HepG2 (cell line): ENCODE measurements at regions not wholly inside any gene's neighbourhood (a gene's known extent, or its start where the extent isn't known, plus 50 kb on each side); places are given as distances from the start of the nearest gene placed in this dataset.

ENCODE experiments used
- ATAC-seq: fragments of 200-7000 bp; cut with Tn5 transposase; 3 replicates; pipeline ENCODE4 v1.9.1; 2020; ENCODE audit warnings: mild to moderate bottlenecking, moderate library complexity
- BruUV-seq: library from RNA; stranded (reverse); fragments of 400-500 nt; replicated peaks from 2 replicates; lab custom pipeline; 2021; lab: Mats Ljungman, UMichigan
- CTCF ChIA-PET: fragments of 300-600 bp; formaldehyde crosslinking; extraction: SDS; loops from one replicate; lab custom pipeline; 2021; ENCODE audit warnings: low total read pairs, inconsistent platforms, low intra/inter-chr PET ratio; lab: Yijun Ruan, JAX
- POLR2A ChIA-PET: fragments of 350-600 bp; sonication (Branson Sonifier 250); formaldehyde crosslinking; loops from one replicate; lab custom pipeline; 2020; ENCODE audit warnings: antibody characterized with exemption, inconsistent platforms; lab: Yijun Ruan, JAX
- DNase-seq: peaks from one replicate; pipeline ENCODE4 v3.0.0-alpha.2; 2015; ENCODE audit warnings: low spot score
- FAIRE-seq: peaks from 3 replicates; lab custom pipeline; 2011; peaks lifted over from hg19 to GRCh38; lab: Jason Lieb, UNC
- H2AFZ ChIP-seq: one replicate; pipeline ENCODE4 v1.6.1; 2011; ENCODE audit warnings: low read length, inconsistent platforms
- H3K27ac ChIP-seq: fragments of 300-600 bp; 3 replicates; pipeline ENCODE4 v1.8.0; 2011; ENCODE audit warnings: mixed run types, mild to moderate bottlenecking, mixed read lengths, low read length, inconsistent platforms; ENCODE audit not compliant: insufficient read depth; ENCODE audit errors: extremely low read length
- H3K27me3 ChIP-seq, 2 experiments: fragments of 200-600 bp in 1 of 2; 2 replicates in 1 of 2; 3 replicates in 1 of 2; pipeline versions ENCODE4 v1.6.0 to v1.8.0; 2011; ENCODE audit warnings: low read length in 2 of 2, mild to moderate bottlenecking in 2 of 2, moderate library complexity in 2 of 2, inconsistent platforms in 1 of 2; ENCODE audit not compliant: insufficient read depth in 2 of 2, control insufficient read depth in 1 of 2
- H3K36me3 ChIP-seq, 2 experiments: fragments of 200-600 bp in 1 of 2; replicated peaks in 1 of 2; 2 replicates in 1 of 2; 3 replicates in 1 of 2; pipeline versions ENCODE4 v1.5.1 to v1.8.0; 2011; ENCODE audit warnings: low read length in 2 of 2, inconsistent platforms in 1 of 2; ENCODE audit not compliant: insufficient read depth in 2 of 2, control insufficient read depth in 1 of 2
- H3K4me1 ChIP-seq: 2 replicates; pipeline ENCODE4 v1.5.1; 2012; ENCODE audit warnings: low read length, inconsistent platforms; ENCODE audit not compliant: insufficient read depth
- H3K4me2 ChIP-seq: 2 replicates; pipeline ENCODE4 v1.6.0; 2011; ENCODE audit warnings: low read depth, low read length, inconsistent platforms
- H3K4me3 ChIP-seq, 3 experiments: fragments of 200-600 bp in 1 of 3; sonication (generic), shearing (Covaris generic) in 1 of 3; replicated peaks in 1 of 3; 2 replicates each; pipeline ENCODE4 v1.5.1; 2011 to 2016; ENCODE audit warnings: low read length in 3 of 3, inconsistent platforms in 2 of 3, low read depth in 2 of 3, mild to moderate bottlenecking in 2 of 3, control low read depth in 1 of 3, mixed read lengths in 1 of 3; ENCODE audit not compliant: insufficient read depth in 1 of 3
- H3K79me2 ChIP-seq: one replicate; pipeline ENCODE4 v1.6.1; 2011; ENCODE audit warnings: low read length, inconsistent platforms; ENCODE audit not compliant: insufficient read depth
- H3K9ac ChIP-seq: 2 replicates; pipeline ENCODE4 v1.6.0; 2011; ENCODE audit warnings: mild to moderate bottlenecking, low read depth, low read length, inconsistent platforms; ENCODE audit not compliant: insufficient read depth
- H3K9me3 ChIP-seq: 2 replicates; pipeline ENCODE4 v1.5.1; 2012; ENCODE audit warnings: mild to moderate bottlenecking, low read length
- H4K20me1 ChIP-seq: 2 replicates; pipeline ENCODE4 v1.6.0; 2011; ENCODE audit warnings: inconsistent platforms, mild to moderate bottlenecking, low read length, moderate library complexity; ENCODE audit not compliant: insufficient read depth
- GABPA ChIP-seq, 2 experiments: IDR thresholded peaks; 2 replicates each; pipeline ENCODE4 v1.6.1; 2011 to 2016; ENCODE audit warnings: low read depth in 2 of 2, low read length in 1 of 2, missing biosample characterization in 1 of 2, missing genetic modification characterization in 1 of 2
- HDAC6 ChIP-seq: fragments of 200-600 bp; sonication (generic); IDR thresholded peaks from 2 replicates; pipeline ENCODE4 v1.7.0; 2017; ENCODE audit warnings: mild to moderate bottlenecking, antibody characterized with exemption, low read length, low read depth
- HNRNPUL1 ChIP-seq: fragments of 200-400 bp; formaldehyde crosslinking; IDR thresholded peaks from 2 replicates; pipeline ENCODE4 v1.6.1; 2017; ENCODE audit warnings: low read depth, mild to moderate bottlenecking, low read length, moderate library complexity
- KAT2B ChIP-seq: fragments of 150-350 bp; IDR thresholded peaks from 2 replicates; pipeline ENCODE4 v1.6.1; 2014; ENCODE audit warnings: low read depth, low read length, borderline replicate concordance
- RXRB ChIP-seq: IDR thresholded peaks from 2 replicates; pipeline ENCODE4 v1.6.1; 2016; ENCODE audit warnings: borderline replicate concordance, missing genetic modification reagents, missing compliant biosample characterization
- THAP11 ChIP-seq: IDR thresholded peaks from 2 replicates; pipeline ENCODE4 v1.6.1; 2016; ENCODE audit warnings: missing biosample characterization, missing genetic modification reagents
- ZBTB2 ChIP-seq: sonication (generic); formaldehyde crosslinking; IDR thresholded peaks from 2 replicates; pipeline ENCODE4 v1.8.0; 2022; ENCODE audit warnings: low read depth, missing genetic modification reagents
- ZBTB34 ChIP-seq: sonication (generic); formaldehyde crosslinking; IDR thresholded peaks from 2 replicates; pipeline ENCODE4 v1.8.0; 2022; ENCODE audit warnings: mild to moderate bottlenecking, missing genetic modification reagents
- ZNF407 ChIP-seq: sonication (generic); formaldehyde crosslinking; IDR thresholded peaks from one replicate; pipeline ENCODE4 v1.5.1; 2020; ENCODE audit warnings: mild to moderate bottlenecking, missing genetic modification reagents; ENCODE audit errors: not compliant biosample characterization
- ZNF558 ChIP-seq: sonication (generic); formaldehyde crosslinking; IDR thresholded peaks from 2 replicates; pipeline ENCODE4 v1.9.0; 2022; ENCODE audit warnings: mild to moderate bottlenecking, missing genetic modification reagents, borderline replicate concordance
- ZNF607 ChIP-seq: sonication (generic); formaldehyde crosslinking; IDR thresholded peaks from 2 replicates; pipeline ENCODE4 v1.5.1; 2020; ENCODE audit warnings: missing genetic modification reagents, mild to moderate bottlenecking, borderline replicate concordance
- ZNF879 ChIP-seq: sonication (generic); formaldehyde crosslinking; IDR thresholded peaks from 2 replicates; pipeline ENCODE4 v1.8.1; 2023; ENCODE audit warnings: missing genetic modification reagents
- ZSCAN21 ChIP-seq: sonication (generic); formaldehyde crosslinking; IDR thresholded peaks from 2 replicates; pipeline ENCODE4 v1.8.0; 2022; ENCODE audit warnings: mild to moderate bottlenecking, missing genetic modification reagents, moderate library complexity, borderline replicate concordance
- WGBS: methylation state at CpG from one replicate; pipeline ENCODE4 v1.1.6; 2017; ENCODE audit warnings: low lambda C conversion rate; 5-methylcytosine and 5-hydroxymethylcytosine counted together
- in situ Hi-C: cut with HindIII; loops from 2 replicates; pipeline ENCODE4 v1.10.0; 2017; ENCODE audit warnings: low pct_unique_long_range_greater_than_20kb; ENCODE audit not compliant: extremely low pct_ligation_motif_present
- intact Hi-C: fragments of 100-400 bp; cut with micrococcal nuclease; formaldehyde crosslinking; loops from one replicate; pipeline ENCODE4 v1.10.0; 2022; ENCODE audit not compliant: unreplicated experiment

- in situ Hi-C loops = no loop called here
- Histone ChIP-seq H2AFZ (no peak overlapping the region), H3K9me3 (peaks cover 9% of the 10 kb centered on the region; the same call in 1 of the 2 replicates), H3K79me2 (no peaks in the 10 kb centered on the region), H4K20me1 (no peaks in the 10 kb centered on the region), H3K4me3 (no peak overlapping the region), H3K9ac (no peak overlapping the region), H3K27ac (no peak overlapping the region), H3K4me1 (no peaks in the 10 kb centered on the region), H3K4me2 (no peak overlapping the region), H3K36me3 (no peaks in the 10 kb centered on the region), H3K27me3 (no peaks in the 10 kb centered on the region; a peak in 1 of 5 replicates)
- ChIA-PET POLR2A (no interaction called here), CTCF (no interaction called here)
- BruUV-seq = no TSS peak
- ATAC-seq = no peak
- 2% methylated on average over 4 of the region's 4 CpGs for whole genome bisulfite sequencing
- FAIRE-seq = no peak
- intact Hi-C loops = no loop called here
- DNase-seq = no peak
- TF ChIP-seq RXRB (CRISPR knock-in tag) (no peak), ZNF407 (CRISPR knock-in tag) (no peak), GABPA (IDR thresholded peaks at IDR 0.05; ENCODE audit: low read depth, low read length) (no peak), GABPA (CRISPR knock-in tag; IDR thresholded peaks at IDR 0.05; ENCODE audit: low read depth) (no peak), ZBTB34 (CRISPR knock-in tag) (no peak), KAT2B (no peak), HDAC6 (no peak), ZSCAN21 (CRISPR knock-in tag) (no peak), ZBTB2 (no peak), ZNF558 (CRISPR knock-in tag) (no peak), HNRNPUL1 (no peak), THAP11 (CRISPR knock-in tag) (no peak), ZNF607 (CRISPR knock-in tag) (no peak), ZNF879 (CRISPR knock-in tag) (no peak)
Observed at GRCh38 chr19:29326351-29326750, 113.4 kb upstream of the UQCRFS1 start.
